Activated CD8-positive, alpha-beta memory T cell treated with anti-CD3 and anti-CD28 coated beads, Interleukin-2, amount 10 ng/mL, durations not matched to agents 7 days and 5 days (primary cell): ENCODE measurements at regions not wholly inside any gene's neighbourhood (a gene's known extent, or its start where the extent isn't known, plus 50 kb on each side); places are given as distances from the start of the nearest gene placed in this dataset.
"Not testable (repeated sequence)": the region's sequence is repeated elsewhere in the genome, so short reads cannot be mapped to it uniquely, and the experiment has no call there.

ENCODE experiments used
- ATAC-seq: fragments of 150-1000 bp; cut with Tn5 transposase; one replicate; pipeline ENCODE4 v1.10.0; 2021; ENCODE audit warnings: moderate library complexity
- CTCF ChIA-PET: fragments of 350-600 bp; sonication (Branson Sonifier 250); formaldehyde crosslinking; loops from one replicate; lab custom pipeline; 2021; ENCODE audit warnings: antibody characterized with exemption; lab: Charles Lee
- DNase-seq: peaks from one replicate; pipeline ENCODE4 v3.0.0-alpha.2; 2020
- H3K27ac Mint-ChIP-seq: one replicate; pipeline ENCODE4 v1.8.0; 2021; ENCODE audit warnings: mild to moderate bottlenecking, mixed read lengths
- H3K27me3 Mint-ChIP-seq: one replicate; pipeline ENCODE4 v1.8.0; 2021; ENCODE audit warnings: mixed read lengths
- H3K36me3 Mint-ChIP-seq: one replicate; pipeline ENCODE4 v1.8.0; 2021; ENCODE audit warnings: mild to moderate bottlenecking, mixed read lengths
- H3K4me1 Mint-ChIP-seq: one replicate; pipeline ENCODE4 v1.8.0; 2021; ENCODE audit warnings: mixed read lengths
- H3K4me3 Mint-ChIP-seq: one replicate; pipeline ENCODE4 v1.8.0; 2021; ENCODE audit warnings: mild to moderate bottlenecking, moderate library complexity, mixed read lengths
- H3K9me3 Mint-ChIP-seq: one replicate; pipeline ENCODE4 v1.8.0; 2022; ENCODE audit warnings: low read depth, mixed read lengths

DNA sequence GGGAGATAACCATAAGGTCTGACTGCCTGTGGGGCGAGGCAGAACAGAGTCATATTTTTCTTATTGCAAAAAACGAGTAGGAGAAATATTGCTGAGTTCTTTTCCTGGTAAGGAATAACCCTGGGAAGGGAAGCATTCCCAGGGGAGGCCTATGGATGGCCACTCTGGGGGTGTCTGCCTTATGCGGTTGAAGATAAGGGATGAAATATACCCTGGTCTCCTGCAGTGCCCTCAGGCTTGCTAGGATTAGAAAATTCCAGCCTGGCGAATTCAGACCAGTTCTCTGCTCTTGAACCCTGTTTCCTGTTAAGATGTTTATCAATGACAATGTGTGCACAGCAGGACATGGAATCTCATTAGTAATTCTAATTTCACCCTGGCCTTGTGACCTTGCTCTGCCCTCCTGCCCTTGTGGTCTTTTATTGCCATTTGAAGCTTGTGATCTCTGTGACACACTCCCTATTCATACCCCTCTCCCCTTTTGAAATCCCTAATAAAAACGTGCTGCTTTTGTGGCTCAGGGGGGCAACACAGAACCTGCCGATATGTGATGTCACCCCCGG is 491.1 kb upstream of the EYS start:
- ATAC-seq (no peak), DNase-seq (no peak)
- H3K27me3 Mint-ChIP-seq: no peaks in the 10 kb centered on the region
- no peaks in the 10 kb centered on the region for H3K36me3 Mint-ChIP-seq
- H3K4me1 Mint-ChIP-seq: no peaks in the 10 kb centered on the region
- CTCF ChIA-PET: no interaction called here
- peaks cover 6% of the 10 kb centered on the region for H3K9me3 Mint-ChIP-seq
- no peak overlapping the region for H3K4me3 Mint-ChIP-seq
- no peak overlapping the region for H3K27ac Mint-ChIP-seq

DNA sequence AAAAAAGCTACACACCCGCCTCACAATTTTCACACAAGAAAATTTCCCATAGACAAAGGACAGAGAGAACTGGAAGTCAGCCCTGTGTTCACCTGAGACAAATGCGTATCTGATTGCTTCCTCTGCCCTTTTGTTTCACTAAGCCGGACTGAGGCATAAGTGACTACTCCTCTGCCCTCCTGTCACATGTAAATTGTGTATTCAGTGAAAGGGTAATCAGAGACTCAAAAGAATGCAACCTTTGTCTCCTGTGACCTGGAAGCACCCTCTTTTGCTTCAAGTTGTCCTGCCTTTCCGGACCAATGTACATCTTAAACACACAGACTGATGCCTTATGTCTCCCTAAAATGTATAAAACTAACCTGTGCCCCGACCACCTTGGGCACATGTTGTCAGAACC is 483.8 kb upstream of the EYS start:
- CTCF ChIA-PET: no interaction called here
- H3K4me3 Mint-ChIP-seq: no peak overlapping the region
- H3K27me3 Mint-ChIP-seq: no peaks in the 10 kb centered on the region
- ATAC-seq (no peak), DNase-seq (no peak)
- no peak overlapping the region for H3K27ac Mint-ChIP-seq
- no peaks in the 10 kb centered on the region for H3K4me1 Mint-ChIP-seq
- H3K36me3 Mint-ChIP-seq: no peaks in the 10 kb centered on the region
- peaks cover 2% of the 10 kb centered on the region for H3K9me3 Mint-ChIP-seq

DNA sequence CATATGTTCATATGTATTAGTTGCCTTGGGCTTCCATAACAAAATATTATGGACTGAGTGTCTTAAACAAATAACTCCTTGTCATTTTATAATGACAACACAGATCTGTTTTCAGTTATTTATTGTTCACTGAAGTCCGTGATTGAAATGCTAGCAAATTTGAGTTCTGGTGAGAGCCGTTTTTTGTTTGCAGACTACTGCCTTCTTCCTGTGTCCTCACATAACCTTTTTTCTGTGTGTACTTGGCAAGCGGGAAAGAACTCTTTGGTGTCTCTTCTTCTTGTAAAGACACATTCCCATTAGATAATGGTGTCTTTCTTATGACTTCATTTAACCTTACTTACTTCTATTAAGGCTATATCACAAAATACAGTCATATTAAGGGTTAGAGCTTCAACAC is 482.9 kb upstream of the EYS start:
- ATAC-seq: no peak
- H3K4me3 Mint-ChIP-seq: no peak overlapping the region
- no peaks in the 10 kb centered on the region for H3K27me3 Mint-ChIP-seq
- CTCF ChIA-PET: no interaction called here
- no peak overlapping the region for H3K27ac Mint-ChIP-seq
- H3K4me1 Mint-ChIP-seq: no peaks in the 10 kb centered on the region
- DNase-seq: no peak
- H3K9me3 Mint-ChIP-seq: peaks cover 2% of the 10 kb centered on the region
- no peaks in the 10 kb centered on the region for H3K36me3 Mint-ChIP-seq

DNA sequence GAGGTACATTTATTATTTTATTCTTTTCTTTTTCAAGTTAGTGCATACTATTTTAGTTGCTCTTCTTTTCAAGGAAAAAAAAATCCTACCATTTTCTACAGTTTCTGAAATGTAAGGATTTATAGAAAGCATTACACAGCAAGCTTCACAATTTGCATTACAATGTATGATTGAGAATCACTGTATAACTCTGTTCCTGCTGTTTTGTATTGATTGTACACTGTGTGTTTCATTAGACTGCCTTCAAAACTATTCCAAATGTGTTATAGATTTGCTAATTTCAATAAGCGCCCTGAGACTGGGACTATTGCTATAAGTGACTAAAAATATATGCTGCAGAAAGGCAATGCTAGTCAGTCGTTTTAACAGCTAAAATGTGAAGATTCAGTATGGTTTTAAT is 479.7 kb upstream of the EYS start:
- no peaks in the 10 kb centered on the region for H3K36me3 Mint-ChIP-seq
- peaks cover 2% of the 10 kb centered on the region for H3K9me3 Mint-ChIP-seq
- no peak for ATAC-seq
- CTCF ChIA-PET: no interaction called here
- H3K27ac Mint-ChIP-seq: no peak overlapping the region
- no peaks in the 10 kb centered on the region for H3K27me3 Mint-ChIP-seq
- H3K4me3 Mint-ChIP-seq: no peak overlapping the region
- DNase-seq: no peak
- H3K4me1 Mint-ChIP-seq: no peaks in the 10 kb centered on the region

DNA sequence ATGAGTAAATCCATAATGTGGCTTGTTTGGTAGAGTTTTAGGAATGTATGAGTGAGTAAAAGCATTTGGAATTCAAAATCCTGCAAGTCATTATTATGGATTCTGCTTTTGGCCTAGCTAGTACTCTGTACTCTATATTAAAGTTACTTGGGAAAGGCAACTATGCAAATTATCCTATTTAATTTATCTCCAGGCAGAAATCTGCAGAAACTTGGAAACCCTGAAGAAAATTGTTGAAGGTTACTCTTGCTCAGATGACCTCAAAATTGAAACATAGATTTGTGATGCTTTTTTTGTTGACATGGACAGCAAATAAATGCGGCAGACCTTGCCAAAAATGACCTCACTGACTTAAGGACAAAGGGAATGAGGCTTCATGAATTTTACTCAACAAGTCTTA is 477.1 kb upstream of the EYS start:
- Mint-ChIP-seq H3K36me3 (no peaks in the 10 kb centered on the region), H3K27ac (no peak overlapping the region), H3K27me3 (no peaks in the 10 kb centered on the region), H3K9me3 (peaks cover 2% of the 10 kb centered on the region), H3K4me3 (no peak overlapping the region), H3K4me1 (no peaks in the 10 kb centered on the region)
- CTCF ChIA-PET: no interaction called here
- no peak for DNase-seq
- ATAC-seq: no peak

DNA sequence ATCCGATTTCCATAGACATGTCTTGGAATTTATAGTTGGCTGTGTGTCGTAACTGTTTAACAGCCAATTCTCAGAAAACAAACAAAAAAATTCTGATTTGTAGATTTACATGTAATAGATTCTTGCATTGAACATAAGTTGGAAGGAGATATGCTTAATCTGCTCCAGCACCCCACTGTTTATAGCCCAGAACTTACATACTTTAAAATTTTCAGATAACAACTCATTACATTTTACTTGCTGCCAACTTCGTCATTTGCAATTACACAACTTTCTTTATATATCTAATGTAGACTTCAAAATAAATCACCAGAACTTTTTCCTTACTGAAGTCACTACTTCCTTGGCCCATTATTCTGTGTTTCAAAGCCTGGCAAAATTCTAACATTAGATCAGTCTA is 472.3 kb upstream of the EYS start:
- DNase-seq: no peak
- H3K9me3 Mint-ChIP-seq: no peaks in the 10 kb centered on the region
- CTCF ChIA-PET: no interaction called here
- H3K27ac Mint-ChIP-seq: no peak overlapping the region
- no peak overlapping the region for H3K4me3 Mint-ChIP-seq
- no peaks in the 10 kb centered on the region for H3K27me3 Mint-ChIP-seq
- H3K36me3 Mint-ChIP-seq: no peaks in the 10 kb centered on the region
- no peak for ATAC-seq
- no peaks in the 10 kb centered on the region for H3K4me1 Mint-ChIP-seq

DNA sequence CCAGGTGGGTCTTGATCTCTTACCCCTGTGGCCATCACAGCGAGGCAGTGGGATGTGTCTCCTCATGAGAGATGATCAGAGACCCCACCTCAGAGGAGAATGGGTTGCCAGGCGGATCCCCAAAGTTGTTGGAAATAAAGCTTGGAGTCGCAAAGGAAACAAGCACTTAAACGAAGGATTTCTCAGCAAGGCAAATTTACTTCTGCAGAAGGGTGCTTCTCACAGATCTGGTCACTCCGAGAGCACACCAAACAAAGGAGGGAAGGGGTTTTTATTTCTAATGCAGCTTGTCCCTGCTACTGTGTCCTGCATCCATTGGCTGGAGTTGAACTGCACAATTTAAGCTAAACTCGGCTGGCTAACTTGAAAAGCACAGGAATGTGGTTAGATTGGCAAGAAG is 466.6 kb upstream of the EYS start:
- Mint-ChIP-seq H3K4me1 (no peaks in the 10 kb centered on the region), H3K27me3 (no peaks in the 10 kb centered on the region), H3K27ac (no peak overlapping the region), H3K4me3 (no peak overlapping the region), H3K9me3 (peaks cover 5% of the 10 kb centered on the region), H3K36me3 (no peaks in the 10 kb centered on the region)
- ATAC-seq (no peak), DNase-seq (no peak)
- CTCF ChIA-PET: no interaction called here

DNA sequence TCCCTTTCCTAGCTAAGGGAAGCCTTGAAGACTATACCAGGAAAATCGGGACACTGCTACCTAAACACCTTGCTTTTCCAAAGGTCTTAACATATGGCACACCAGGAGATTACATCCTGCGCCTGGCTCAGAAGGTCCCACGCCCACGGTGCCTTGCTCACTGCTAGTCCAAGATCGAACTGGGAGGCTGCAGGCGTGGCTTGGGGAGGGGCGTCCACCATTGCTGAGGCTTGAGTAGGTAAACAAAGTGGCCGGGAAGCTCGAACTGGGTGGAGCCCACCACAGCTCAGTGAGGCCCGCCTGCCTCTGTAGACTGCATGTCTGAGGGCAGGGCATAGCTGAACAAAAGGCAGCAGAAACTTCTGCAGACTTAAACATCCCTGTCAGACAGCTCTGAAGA is 459.7 kb upstream of the EYS start:
- peaks cover 30% of the 10 kb centered on the region for H3K9me3 Mint-ChIP-seq
- H3K36me3 Mint-ChIP-seq, CTCF ChIA-PET, H3K27ac Mint-ChIP-seq, H3K4me1 Mint-ChIP-seq, H3K27me3 Mint-ChIP-seq, DNase-seq, ATAC-seq, H3K4me3 Mint-ChIP-seq: not testable (repeated sequence)

DNA sequence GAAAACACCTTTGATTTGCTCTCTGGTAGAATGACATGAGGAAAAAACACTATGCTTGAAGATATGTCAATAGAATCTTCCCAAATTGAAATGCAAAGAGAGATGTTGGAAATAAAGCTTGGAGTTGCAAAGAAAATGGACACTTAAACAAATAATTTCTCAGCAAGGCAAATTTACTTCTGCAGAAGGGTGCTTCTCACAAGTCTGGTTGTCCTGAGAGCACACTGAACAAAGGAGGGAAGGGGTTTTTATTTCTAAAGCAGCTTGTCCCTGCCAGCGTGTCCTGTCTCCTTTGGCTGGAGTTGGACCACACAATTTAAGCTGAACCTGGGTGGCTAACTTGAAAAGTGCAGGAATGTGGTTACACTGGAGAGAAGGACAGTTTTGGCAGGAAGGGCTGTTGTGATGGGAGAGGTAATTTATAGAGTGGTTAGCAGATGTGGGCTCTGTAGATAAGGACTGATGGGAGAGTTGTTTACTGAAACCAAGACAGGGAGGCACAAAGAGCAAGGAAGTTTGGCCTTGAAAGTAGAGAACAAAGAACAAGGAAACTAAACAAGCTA is 454.6 kb upstream of the EYS start:
- DNase-seq (no peak), ATAC-seq (no peak)
- Mint-ChIP-seq H3K9me3 (peaks cover 41% of the 10 kb centered on the region), H3K4me1 (no peaks in the 10 kb centered on the region), H3K27me3 (no peaks in the 10 kb centered on the region), H3K4me3 (no peak overlapping the region), H3K36me3 (no peaks in the 10 kb centered on the region), H3K27ac (no peak overlapping the region)
- CTCF ChIA-PET: no interaction called here

DNA sequence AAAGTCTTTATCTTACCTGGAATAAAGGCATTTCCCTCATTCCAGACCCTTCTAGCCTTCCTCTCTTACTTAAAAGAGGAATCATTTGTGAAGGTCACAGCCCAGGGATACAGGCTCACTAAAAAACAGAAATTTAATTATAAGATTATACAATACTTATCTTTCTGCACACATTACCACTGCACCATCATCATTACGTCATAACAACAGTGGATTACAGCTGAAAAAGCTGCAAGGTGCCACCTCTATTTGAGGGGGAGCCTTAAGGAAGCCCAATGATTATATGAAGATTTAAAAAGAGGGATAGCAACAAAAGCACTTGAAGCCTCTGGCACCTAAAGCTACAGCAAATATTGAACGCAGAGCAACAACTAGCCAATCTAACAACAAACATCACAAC is 452.9 kb upstream of the EYS start:
- no peak for DNase-seq
- ATAC-seq: no peak
- H3K4me3 Mint-ChIP-seq: no peak overlapping the region
- no peaks in the 10 kb centered on the region for H3K27me3 Mint-ChIP-seq
- CTCF ChIA-PET: no interaction called here
- no peaks in the 10 kb centered on the region for H3K4me1 Mint-ChIP-seq
- H3K27ac Mint-ChIP-seq: no peak overlapping the region
- no peaks in the 10 kb centered on the region for H3K36me3 Mint-ChIP-seq
- H3K9me3 Mint-ChIP-seq: peaks cover 34% of the 10 kb centered on the region

DNA sequence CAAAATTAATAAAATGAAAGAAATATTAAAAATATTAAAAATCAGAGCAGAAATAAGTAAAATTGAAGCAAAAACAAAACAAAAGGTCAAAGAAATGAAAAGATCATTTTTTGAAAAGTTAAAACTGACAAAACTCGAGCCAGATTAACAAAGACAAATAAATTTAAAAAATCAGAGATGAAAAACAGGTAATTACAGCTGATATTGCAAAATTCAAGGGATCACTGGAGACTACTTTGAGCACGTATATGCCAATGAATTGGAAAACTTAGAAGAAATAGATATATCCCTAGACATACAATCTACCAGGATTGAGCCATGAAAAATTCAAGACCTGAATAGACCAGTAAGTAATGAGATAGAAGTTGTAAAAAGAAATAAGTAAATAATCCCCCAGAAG is 446.2 kb upstream of the EYS start:
- Mint-ChIP-seq H3K4me1 (no peaks in the 10 kb centered on the region), H3K27me3 (no peaks in the 10 kb centered on the region), H3K36me3 (no peaks in the 10 kb centered on the region), H3K9me3 (peaks cover 2% of the 10 kb centered on the region), H3K4me3 (no peak overlapping the region), H3K27ac (no peak overlapping the region)
- DNase-seq: no peak
- CTCF ChIA-PET: no interaction called here
- ATAC-seq: no peak

DNA sequence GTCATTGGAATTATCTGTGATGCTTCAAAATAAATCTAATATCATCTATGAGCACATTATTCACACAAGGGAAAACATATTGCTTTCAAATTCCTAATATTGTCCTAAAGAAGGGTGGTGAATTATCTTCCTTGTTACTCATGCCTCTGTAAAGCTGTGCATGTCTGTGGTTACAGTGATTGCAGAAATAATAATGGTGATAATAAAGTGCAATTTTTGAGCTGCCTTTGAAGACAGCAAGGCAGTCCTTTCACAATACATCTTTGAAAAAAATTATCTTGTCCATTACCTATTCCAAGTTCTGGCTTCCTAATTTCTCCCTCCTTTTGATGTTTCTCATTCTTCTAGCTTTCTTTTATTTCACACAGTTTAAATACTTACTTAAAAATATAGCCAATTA is 442.1 kb upstream of the EYS start:
- no peaks in the 10 kb centered on the region for H3K36me3 Mint-ChIP-seq
- H3K27ac Mint-ChIP-seq: no peak overlapping the region
- H3K27me3 Mint-ChIP-seq: no peaks in the 10 kb centered on the region
- no peak for DNase-seq
- H3K4me3 Mint-ChIP-seq: no peak overlapping the region
- no peak for ATAC-seq
- CTCF ChIA-PET: no interaction called here
- H3K4me1 Mint-ChIP-seq: no peaks in the 10 kb centered on the region
- no peaks in the 10 kb centered on the region for H3K9me3 Mint-ChIP-seq

DNA sequence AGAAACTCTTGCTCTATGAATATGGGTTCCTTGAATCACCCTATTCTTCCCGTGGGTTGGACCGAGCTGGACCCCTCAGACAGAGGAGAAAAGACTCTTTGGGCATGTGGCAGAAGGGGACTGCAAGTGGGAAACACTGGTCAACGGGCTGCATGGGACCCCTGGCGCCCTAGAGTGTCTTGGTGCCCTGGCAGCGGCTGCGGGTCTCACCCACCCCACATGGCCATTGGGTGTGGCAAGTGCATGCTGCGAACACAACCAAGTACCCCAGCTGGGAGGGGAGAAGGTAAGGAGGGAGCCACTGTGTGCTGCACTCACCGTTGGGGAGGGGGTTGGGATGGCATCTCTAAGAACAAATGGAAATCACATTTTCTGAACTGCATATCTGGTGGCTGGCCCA is 438.8 kb upstream of the EYS start:
- H3K36me3 Mint-ChIP-seq: no peaks in the 10 kb centered on the region
- H3K9me3 Mint-ChIP-seq: no peaks in the 10 kb centered on the region
- ATAC-seq (no peak), DNase-seq (no peak)
- CTCF ChIA-PET: no interaction called here
- no peak overlapping the region for H3K27ac Mint-ChIP-seq
- no peaks in the 10 kb centered on the region for H3K4me1 Mint-ChIP-seq
- no peaks in the 10 kb centered on the region for H3K27me3 Mint-ChIP-seq
- H3K4me3 Mint-ChIP-seq: no peak overlapping the region

DNA sequence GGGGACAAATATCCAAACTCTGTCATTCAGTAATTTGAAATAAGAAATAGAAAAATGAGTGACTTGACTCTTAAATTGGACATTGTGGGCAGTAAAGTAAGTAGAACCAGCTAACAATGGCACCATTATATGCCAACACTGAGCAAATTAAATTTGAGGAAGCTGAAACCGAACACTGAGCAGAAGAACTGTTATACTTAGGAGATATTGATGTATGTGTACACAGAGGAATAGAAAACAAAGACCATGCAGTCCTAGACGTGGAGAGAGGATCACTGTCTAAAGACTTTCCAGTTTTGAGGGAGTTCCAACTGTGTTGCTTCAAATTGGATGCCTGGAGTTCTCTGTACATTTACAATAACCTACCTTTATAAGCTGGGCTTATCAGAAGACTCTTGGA is 427.0 kb upstream of the EYS start:
- H3K27ac Mint-ChIP-seq: no peak overlapping the region
- CTCF ChIA-PET: no interaction called here
- H3K36me3 Mint-ChIP-seq: no peaks in the 10 kb centered on the region
- H3K9me3 Mint-ChIP-seq: peaks cover 13% of the 10 kb centered on the region
- DNase-seq (no peak), ATAC-seq (no peak)
- no peaks in the 10 kb centered on the region for H3K27me3 Mint-ChIP-seq
- no peaks in the 10 kb centered on the region for H3K4me1 Mint-ChIP-seq
- H3K4me3 Mint-ChIP-seq: no peak overlapping the region

DNA sequence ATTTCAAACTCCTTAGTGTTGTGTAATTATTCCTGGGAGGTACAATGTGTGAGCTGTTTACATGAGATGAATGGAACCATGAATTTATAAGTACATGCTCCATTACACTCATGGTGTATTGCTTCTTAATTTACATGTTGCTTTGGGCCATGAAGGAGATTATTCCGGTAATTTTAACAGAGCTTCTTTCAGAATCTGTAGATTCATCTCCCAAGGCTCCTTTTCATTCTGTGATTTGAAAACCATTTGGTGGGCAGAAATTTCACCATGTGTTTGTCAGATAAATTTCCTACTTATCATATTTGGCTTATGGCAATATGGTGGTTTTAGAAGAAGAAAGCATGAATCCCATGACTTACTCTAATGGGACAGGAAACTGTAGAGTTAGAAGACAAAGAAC is 421.6 kb upstream of the EYS start:
- ATAC-seq: no peak
- CTCF ChIA-PET: no interaction called here
- H3K36me3 Mint-ChIP-seq: no peaks in the 10 kb centered on the region
- H3K4me1 Mint-ChIP-seq: no peaks in the 10 kb centered on the region
- peaks cover 11% of the 10 kb centered on the region for H3K9me3 Mint-ChIP-seq
- no peak overlapping the region for H3K4me3 Mint-ChIP-seq
- H3K27me3 Mint-ChIP-seq: no peaks in the 10 kb centered on the region
- H3K27ac Mint-ChIP-seq: no peak overlapping the region
- DNase-seq: no peak
